NCI-H2196 treated with DMSO at 0.1 percent for 48 hours (cell line): ENCODE measurements at regions not wholly inside any gene's neighbourhood (a gene's known extent, or its start where the extent isn't known, plus 50 kb on each side); places are given as distances from the start of the nearest gene placed in this dataset.

Experiments used
- DNase-seq: peaks from one replicate; lab custom pipeline; 2025; ENCODE audit not compliant: unreplicated experiment; lab: John Stamatoyannopoulos, UW

- DNase-seq = no peak
Observed at GRCh38 chr2:217108575-217109027, 248.7 kb upstream of the TNP1 start.

- DNase-seq = no peak
Observed at GRCh38 chr2:217108086-217108485, 248.2 kb upstream of the TNP1 start.

- DNase-seq = no peak
Observed at GRCh38 chr2:217107480-217107879, 247.6 kb upstream of the TNP1 start.

GRCh38 chr2:217106650-217107014, 246.8 kb upstream of the TNP1 start:
- no peak for DNase-seq

GRCh38 chr2:217105733-217106649, 246.1 kb upstream of the TNP1 start:
- DNase-seq = no peak

- no peak for DNase-seq
Observed at GRCh38 chr2:217103752-217104545, 244.1 kb upstream of the TNP1 start.

GRCh38 chr2:217102956-217103355, 243.1 kb upstream of the TNP1 start:
- DNase-seq = no peak

GRCh38 chr2:217101972-217102371, 242.1 kb upstream of the TNP1 start:
- DNase-seq = no peak

- DNase-seq = no peak
Observed at GRCh38 chr2:217099561-217099960, 239.7 kb upstream of the TNP1 start.

- DNase-seq = no peak
Observed at GRCh38 chr2:217098435-217098834, 238.6 kb upstream of the TNP1 start.

GRCh38 chr2:217097346-217097745, 237.5 kb upstream of the TNP1 start:
- DNase-seq = no peak

GRCh38 chr2:217096474-217097225, 236.8 kb upstream of the TNP1 start:
- DNase-seq = no peak

GRCh38 chr2:217095511-217096205, 235.8 kb upstream of the TNP1 start:
- no peak for DNase-seq

- DNase-seq = no peak
Observed at GRCh38 chr2:217092710-217093379, 233.0 kb upstream of the TNP1 start.

GRCh38 chr2:217091531-217091930, 231.7 kb upstream of the TNP1 start:
- no peak for DNase-seq

GRCh38 chr2:217090884-217091283, 231.0 kb upstream of the TNP1 start:
- DNase-seq = no peak

- no peak for DNase-seq
Observed at GRCh38 chr2:217090024-217090473, 230.2 kb upstream of the TNP1 start.

- no peak for DNase-seq
Observed at GRCh38 chr2:217086718-217087117, 226.9 kb upstream of the TNP1 start.

GRCh38 chr2:217086038-217086522, 226.2 kb upstream of the TNP1 start:
- DNase-seq = no peak

- no peak for DNase-seq
Observed at GRCh38 chr2:217085543-217085942, 225.7 kb upstream of the TNP1 start.
